Nephron (organoid): ENCODE measurements at regions not wholly inside any gene's neighbourhood (a gene's known extent, or its start where the extent isn't known, plus 50 kb on each side); places are given as distances from the start of the nearest gene placed in this dataset.

ENCODE experiments used
- H3K27ac Mint-ChIP-seq, 3 experiments: 2 replicates each; pipeline ENCODE4 v1.8.0; 2020; ENCODE audit warnings: mixed read lengths in 3 of 3, mild to moderate bottlenecking in 2 of 3, moderate library complexity in 1 of 3
- H3K27me3 Mint-ChIP-seq: 2 replicates; pipeline ENCODE4 v1.8.0; 2021; ENCODE audit warnings: low read depth, mild to moderate bottlenecking, moderate library complexity, mixed read lengths
- H3K36me3 Mint-ChIP-seq: 2 replicates; pipeline ENCODE4 v1.8.0; 2020; ENCODE audit warnings: low read depth, mixed read lengths
- H3K4me1 Mint-ChIP-seq: 2 replicates; pipeline ENCODE4 v1.8.0; 2020; ENCODE audit warnings: mixed read lengths
- H3K4me3 Mint-ChIP-seq, 3 experiments: 2 replicates each; pipeline ENCODE4 v1.8.0; 2020; ENCODE audit warnings: mild to moderate bottlenecking in 3 of 3, mixed read lengths in 3 of 3, moderate library complexity in 2 of 3
- H3K9me3 Mint-ChIP-seq: 2 replicates; pipeline ENCODE4 v1.8.0; 2020; ENCODE audit warnings: mixed read lengths
- CTCF ChIP-seq, 3 experiments: fragments of 200-600 bp; sonication (generic); IDR thresholded peaks; one replicate each; pipeline ENCODE4 v1.5.0; 2021; ENCODE audit warnings: antibody characterized with exemption in 3 of 3; ENCODE audit not compliant: unreplicated experiment in 3 of 3

- Mint-ChIP-seq H3K27me3 (no peaks in the 10 kb centered on the region), H3K27ac (no peak overlapping the region), H3K9me3 (no peaks in the 10 kb centered on the region), H3K36me3 (no peaks in the 10 kb centered on the region), H3K4me1 (no peaks in the 10 kb centered on the region), H3K4me3 (no peak overlapping the region)
- no peak for TF ChIP-seq CTCF (IDR thresholded peaks at IDR 0.05; ENCODE audit: unreplicated experiment in 3 of 3)
These were observed 1455.5 kb downstream of the SUCLG1 start for GRCh38 chr2:83003555-83003954.

- no peaks in the 10 kb centered on the region for H3K36me3 Mint-ChIP-seq
- H3K27me3 Mint-ChIP-seq, result no peaks in the 10 kb centered on the region
These were observed 1456.4 kb downstream of the SUCLG1 start for GRCh38 chr2:83002706-83003105.

GRCh38 chr2:82998781-82999180, 1460.3 kb downstream of the SUCLG1 start:
- H3K36me3 Mint-ChIP-seq, result no peaks in the 10 kb centered on the region
- TF ChIP-seq CTCF (IDR thresholded peaks at IDR 0.05; ENCODE audit: unreplicated experiment in 3 of 3), result no peak
- no peaks in the 10 kb centered on the region for H3K27me3 Mint-ChIP-seq
- no peak overlapping the region for H3K27ac Mint-ChIP-seq
- no peaks in the 10 kb centered on the region for H3K4me1 Mint-ChIP-seq
- no peaks in the 10 kb centered on the region for H3K9me3 Mint-ChIP-seq
- H3K4me3 Mint-ChIP-seq, result no peak overlapping the region

More at GRCh38 chr2:83002706-83003105, 1456.4 kb downstream of the SUCLG1 start:
- no peaks in the 10 kb centered on the region for H3K9me3 Mint-ChIP-seq
- no peak for TF ChIP-seq CTCF (IDR thresholded peaks at IDR 0.05; ENCODE audit: unreplicated experiment in 3 of 3)
- no peak overlapping the region for H3K27ac Mint-ChIP-seq
- no peaks in the 10 kb centered on the region for H3K4me1 Mint-ChIP-seq
- no peak overlapping the region for H3K4me3 Mint-ChIP-seq

GRCh38 chr2:82996217-82996616, 1462.9 kb downstream of the SUCLG1 start:
- no peak overlapping the region for H3K27ac Mint-ChIP-seq
- TF ChIP-seq CTCF (IDR thresholded peaks at IDR 0.05; ENCODE audit: unreplicated experiment in 3 of 3), result no peak
- no peaks in the 10 kb centered on the region for H3K4me1 Mint-ChIP-seq
- no peaks in the 10 kb centered on the region for H3K9me3 Mint-ChIP-seq
- H3K27me3 Mint-ChIP-seq, result no peaks in the 10 kb centered on the region
- no peak overlapping the region for H3K4me3 Mint-ChIP-seq
- H3K36me3 Mint-ChIP-seq, result no peaks in the 10 kb centered on the region

GRCh38 chr2:82994151-82994550, 1464.9 kb downstream of the SUCLG1 start:
- Mint-ChIP-seq H3K27ac (no peak overlapping the region), H3K9me3 (no peaks in the 10 kb centered on the region), H3K4me1 (no peaks in the 10 kb centered on the region), H3K36me3 (no peaks in the 10 kb centered on the region), H3K4me3 (no peak overlapping the region), H3K27me3 (no peaks in the 10 kb centered on the region)
- TF ChIP-seq CTCF (IDR thresholded peaks at IDR 0.05; ENCODE audit: unreplicated experiment in 3 of 3), result no peak

- H3K36me3 Mint-ChIP-seq, result no peaks in the 10 kb centered on the region
- H3K4me1 Mint-ChIP-seq, result no peaks in the 10 kb centered on the region
- no peak for TF ChIP-seq CTCF (IDR thresholded peaks at IDR 0.05; ENCODE audit: unreplicated experiment in 3 of 3)
- no peaks in the 10 kb centered on the region for H3K9me3 Mint-ChIP-seq
- H3K27ac Mint-ChIP-seq, result no peak overlapping the region
- H3K4me3 Mint-ChIP-seq, result no peak overlapping the region
- H3K27me3 Mint-ChIP-seq, result no peaks in the 10 kb centered on the region
These were observed 1465.5 kb downstream of the SUCLG1 start for GRCh38 chr2:82993609-82994008.
